ENCODE measurements at regions not wholly inside any gene's neighbourhood (a gene's known extent, or its start where the extent isn't known, plus 50 kb on each side); places are given as distances from the start of the nearest gene placed in this dataset.
"Not testable (repeated sequence)": the region's sequence is repeated elsewhere in the genome, so short reads cannot be mapped to it uniquely, and the experiment has no call there.

DNA sequence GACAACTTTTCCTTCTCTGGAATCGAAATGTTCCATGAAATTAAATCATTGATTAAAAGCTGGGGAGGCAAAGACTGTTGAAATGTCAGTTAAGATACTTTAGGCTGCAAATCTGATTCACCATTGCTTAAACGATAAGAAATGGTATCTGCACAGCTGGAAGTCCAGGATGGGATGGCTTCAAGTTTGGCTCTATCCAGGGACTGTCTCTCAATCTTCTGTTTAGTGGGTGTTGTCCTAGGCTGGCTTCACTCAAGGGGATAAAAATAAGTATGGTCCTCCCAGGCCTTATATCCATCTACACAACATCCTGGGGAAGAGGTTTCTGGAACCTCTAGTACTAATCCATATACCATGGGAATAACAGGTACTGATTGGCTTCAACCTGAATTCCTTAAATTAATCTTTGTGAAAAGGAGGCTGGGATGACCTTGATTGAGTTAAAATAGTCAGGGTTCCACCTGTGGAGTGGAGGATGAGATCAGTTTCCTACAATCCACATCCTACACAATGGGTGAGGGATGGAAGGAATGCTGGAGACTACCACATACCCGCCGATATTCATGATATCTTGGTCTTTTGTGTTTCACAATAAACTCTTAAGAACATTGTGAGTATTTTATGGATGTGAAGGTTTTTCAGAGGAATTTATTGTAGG is 156.0 kb upstream of the L3MBTL4 start:
- DNase-seq, result no peak

DNA sequence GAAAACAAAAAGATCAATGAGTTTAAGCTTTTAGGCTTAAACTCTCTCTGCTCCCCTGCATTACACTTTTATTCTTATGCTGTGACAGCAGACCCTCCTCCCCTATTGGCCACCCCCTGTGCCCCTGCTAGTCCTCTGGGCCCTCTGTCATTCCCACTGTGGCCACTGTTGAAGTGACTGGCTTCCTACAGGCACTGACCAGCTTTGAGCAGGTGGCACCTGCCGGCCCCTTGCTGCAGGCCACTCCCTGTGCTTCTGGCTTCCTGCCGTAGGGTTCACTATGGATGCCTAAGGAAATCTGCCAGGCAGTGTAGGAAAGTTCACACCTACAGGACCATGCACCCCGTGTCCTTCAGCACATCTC is 156.5 kb upstream of the L3MBTL4 start:
- DNase-seq, result no peak

DNA sequence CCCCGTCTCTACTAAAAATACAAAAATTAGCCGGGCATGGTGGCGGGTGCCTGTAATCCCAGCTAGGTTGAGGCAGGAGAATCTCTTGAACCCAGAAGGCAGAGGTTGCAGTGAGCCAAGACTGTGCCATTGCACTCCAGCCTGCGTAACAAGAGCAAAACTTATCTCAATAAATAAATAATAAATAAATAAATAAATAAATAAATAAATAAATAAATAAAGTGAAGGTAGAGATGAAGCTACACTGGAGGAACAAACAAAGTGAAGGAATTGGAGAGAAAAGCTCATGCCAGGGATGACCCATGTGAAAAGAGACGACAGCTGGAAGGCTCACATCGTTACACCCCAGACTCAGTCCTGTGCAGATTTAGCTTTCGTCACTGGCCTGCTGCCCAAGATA is 157.3 kb upstream of the ARHGAP28 start:
- DNase-seq, result not testable (repeated sequence)

DNA sequence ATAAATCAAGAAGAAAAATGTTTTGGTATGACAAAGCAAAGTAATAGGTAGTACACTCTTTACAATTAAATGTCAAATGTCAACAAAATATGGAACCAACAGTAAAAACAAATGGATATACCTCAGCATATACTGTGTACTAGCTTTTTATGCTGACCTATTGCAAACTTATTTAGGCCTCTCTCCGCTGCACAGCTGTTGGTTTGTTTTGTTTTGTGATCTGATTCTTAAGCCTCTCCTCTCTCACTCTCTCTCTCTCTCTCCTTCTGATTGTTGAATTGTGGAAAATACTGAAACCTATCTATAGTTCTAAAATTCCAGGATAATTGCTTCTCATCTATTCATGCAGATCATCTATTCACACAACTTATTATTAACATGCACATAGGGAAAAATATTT is 154.9 kb upstream of the ARHGAP28 start:
- no peak for DNase-seq

DNA sequence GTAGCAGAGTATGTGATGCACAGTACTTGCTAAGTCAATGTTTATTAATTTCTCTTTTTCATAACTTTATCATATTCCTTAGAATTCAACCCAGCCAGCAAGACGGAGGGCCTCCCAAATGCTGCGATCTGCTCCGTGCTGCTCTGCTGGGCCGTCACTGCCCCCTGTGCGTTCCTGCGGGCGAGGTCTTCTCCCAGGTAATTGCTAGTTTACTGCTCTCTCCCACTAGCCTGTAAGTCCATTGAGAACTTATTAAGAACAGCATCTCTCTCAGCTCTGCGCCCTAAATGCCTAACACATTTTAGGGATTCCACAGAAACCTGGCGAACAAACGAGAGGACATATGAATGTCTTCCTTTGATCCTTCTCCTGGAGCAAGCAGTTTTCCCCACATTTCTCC is 153.6 kb upstream of the ARHGAP28 start:
- no peak for DNase-seq

DNA sequence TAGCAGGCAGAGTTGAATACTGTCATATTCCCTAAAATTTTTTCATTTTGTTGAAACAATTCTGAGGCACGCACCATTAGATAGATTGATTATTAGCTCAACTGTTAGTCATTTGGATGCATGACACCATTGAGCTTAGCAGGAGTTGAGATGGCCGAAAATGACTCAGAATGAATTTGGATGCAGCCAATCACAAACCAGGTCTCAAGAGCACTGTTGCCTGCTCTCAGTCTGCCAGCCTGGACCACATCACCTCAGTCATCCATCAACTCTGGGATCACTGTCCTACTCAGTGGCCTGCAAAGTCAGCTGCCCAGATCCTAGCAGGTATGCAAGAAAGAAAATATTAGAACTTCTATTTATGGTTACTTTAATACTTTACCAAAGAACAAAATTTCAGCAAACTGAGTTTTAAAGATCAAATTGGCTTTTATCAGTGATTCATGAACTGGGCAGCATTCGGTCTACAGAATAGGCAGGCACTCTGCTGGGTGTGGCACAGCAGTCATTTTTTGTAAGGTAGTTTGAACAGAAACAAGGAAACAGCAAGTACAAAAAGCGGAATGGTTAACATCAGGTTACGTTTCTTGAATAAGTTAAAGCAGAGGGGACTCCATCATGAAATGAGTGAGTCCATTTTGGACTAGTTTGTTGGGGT is 152.7 kb upstream of the ARHGAP28 start:
- DNase-seq, result no peak

DNA sequence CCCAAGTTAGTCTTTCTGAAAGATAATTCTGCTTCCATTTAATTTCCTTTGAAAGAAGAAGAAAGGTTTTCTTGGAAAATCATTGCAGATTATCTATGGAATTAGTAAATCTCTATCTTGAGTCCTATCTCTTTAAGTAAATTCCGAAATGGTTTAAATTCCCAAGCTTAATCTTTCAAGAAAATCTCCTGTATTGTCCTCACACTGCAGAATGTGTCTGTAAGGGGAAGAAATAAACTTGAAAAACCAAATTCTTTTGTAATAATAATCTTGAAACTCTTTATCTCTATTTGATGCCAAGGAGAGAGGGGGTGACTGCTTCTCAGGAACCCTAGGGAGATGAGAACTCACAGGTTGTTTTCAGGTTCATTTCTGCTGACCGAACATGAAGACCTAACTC is 150.8 kb upstream of the ARHGAP28 start:
- DNase-seq, result no peak

DNA sequence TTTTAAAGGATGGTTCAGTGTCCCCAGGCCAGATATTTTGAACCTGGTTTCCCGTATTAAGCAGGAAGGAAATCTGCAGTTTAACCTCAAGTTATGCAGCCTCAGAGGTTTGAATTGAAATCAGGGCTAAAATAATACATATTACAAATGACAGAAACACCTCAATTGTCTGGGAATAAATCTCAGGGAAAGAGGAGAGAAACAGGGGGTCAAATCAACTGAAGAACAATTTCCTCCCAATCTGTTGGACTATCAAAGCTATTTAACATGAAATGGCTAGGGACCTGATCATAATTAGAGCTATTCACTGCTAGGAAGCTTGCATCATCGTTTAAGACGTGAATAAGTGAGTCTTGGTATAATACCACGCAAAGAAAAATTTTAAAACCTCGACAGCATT is 150.0 kb upstream of the ARHGAP28 start:
- no peak for DNase-seq

DNA sequence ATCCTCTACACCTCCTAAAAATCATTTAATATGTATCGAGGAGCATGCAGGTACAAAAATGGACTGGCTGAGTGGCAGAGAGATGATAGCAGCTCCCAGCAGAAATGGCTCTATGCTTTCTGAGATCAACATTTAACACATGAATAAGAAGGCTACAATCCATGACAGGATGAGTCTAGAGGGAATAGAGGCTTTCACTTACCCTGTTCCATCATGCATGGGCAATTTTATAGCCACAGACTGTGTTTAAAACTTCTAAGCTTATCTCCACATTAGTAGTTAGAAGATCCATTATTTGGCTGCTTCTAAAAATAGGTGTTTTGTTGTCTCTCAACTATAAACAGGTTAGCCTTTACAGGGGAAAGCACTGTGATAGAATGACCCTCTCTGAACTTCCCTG is 149.1 kb upstream of the ARHGAP28 start:
- no peak for DNase-seq

DNA sequence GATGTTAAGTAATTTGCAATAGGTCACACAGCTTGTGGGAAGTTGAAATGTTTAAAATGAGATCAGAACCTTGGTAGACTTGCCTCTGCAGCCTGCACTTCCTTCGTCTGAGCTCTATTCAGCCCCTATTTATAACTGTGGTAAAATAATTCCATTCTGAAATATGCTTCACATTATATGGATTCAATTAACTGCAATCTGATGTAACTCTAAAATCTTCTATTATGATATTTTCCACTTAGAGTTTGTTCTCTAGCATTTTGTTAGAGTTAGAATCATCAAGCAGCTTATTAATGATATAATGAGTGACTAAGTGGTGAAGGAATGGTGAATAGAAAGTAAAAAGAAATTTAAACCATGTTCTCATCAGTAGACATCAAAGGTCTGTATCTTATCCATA is 139.6 kb upstream of the ARHGAP28 start:
- DNase-seq, result no peak

DNA sequence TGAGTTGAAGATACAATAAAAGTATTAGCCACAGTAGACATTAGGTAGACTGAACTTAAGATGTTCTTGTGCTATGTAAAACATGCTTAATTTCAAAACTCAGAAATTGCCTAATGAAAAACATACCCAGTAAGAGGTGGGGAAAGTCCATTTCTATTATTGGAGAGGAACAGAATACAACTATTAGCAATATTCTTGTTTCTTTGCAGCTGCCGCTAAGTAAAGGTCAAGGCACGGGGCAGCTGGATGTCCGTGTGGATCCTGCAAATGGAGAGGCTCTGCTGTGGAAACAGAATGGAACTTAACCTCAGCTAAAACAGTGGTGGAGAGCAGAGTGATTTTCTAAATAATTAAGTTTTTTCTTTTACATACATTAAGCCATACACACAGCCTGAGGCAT is 139.2 kb upstream of the ARHGAP28 start:
- DNase-seq, result no peak

DNA sequence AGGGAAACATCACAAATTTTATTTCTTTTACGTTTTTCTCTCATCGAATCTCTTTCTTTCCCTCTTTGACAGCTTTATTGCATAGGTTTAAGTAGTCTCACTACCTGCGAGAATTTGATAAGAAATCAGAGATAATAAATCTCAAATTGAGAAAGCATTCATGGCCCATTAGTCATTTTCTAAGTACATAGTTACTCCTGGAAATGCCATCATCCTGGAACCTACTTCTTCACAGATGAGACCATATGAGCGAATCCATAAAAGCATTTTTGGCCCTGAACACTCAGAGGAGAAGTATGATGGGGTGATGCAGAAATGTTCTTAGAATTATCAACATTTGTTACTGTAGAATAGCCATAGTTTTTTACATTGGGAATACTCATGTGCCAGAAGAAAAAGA is 138.0 kb upstream of the ARHGAP28 start:
- no peak for DNase-seq

DNA sequence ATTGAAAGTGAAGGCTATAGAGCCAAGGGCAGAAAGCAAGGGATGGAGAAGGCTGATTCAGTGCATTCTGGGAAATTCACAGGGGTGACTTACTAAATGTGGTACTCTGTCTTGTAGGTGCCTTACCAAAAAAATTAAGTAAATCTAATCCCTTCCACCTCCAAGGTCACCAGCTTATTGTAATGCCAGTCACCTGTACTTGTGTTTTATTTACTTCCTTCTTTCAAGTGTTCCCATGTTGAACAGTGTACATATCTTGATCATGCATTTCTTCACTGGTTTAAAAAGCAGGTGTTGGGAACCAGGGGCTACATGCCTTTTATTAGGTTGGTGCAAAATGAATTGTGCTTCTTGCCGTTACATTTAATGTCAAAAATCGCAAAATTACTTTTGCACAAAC is 137.0 kb upstream of the ARHGAP28 start:
- DNase-seq, result no peak

DNA sequence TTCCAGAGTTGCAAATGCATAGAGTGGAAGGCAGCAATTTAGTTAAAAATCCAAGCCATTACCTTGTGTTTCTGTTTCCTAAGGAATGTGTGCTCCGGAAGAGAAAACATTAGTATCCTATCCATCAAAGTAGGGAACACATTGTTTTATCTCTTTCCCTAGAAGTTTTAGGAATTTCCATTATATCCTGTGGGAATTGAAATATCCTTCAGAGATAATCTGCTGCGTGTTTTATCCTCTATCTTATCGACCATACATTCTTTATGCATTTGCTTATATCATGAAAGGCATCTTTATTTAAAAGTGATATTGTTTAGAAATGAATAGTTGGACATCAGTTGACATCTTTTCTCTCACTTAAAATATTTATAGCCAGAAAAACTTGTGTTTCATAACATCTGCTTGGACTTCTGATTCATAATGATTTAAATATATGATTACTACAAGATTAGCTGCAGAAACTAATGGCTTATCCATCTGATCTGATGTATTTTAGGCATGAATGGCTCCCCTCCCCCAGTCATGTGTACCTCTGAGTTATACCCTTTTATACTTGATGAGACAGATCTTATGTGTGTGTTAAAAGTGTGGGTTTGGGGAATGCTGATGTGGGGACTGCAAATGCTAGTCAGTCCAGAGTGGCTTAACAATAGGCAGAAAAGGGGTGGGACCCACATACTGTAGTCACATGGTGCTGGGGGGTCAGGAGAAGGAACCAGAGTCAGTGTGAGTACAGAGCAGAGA is 136.2 kb upstream of the ARHGAP28 start:
- no peak for DNase-seq

DNA sequence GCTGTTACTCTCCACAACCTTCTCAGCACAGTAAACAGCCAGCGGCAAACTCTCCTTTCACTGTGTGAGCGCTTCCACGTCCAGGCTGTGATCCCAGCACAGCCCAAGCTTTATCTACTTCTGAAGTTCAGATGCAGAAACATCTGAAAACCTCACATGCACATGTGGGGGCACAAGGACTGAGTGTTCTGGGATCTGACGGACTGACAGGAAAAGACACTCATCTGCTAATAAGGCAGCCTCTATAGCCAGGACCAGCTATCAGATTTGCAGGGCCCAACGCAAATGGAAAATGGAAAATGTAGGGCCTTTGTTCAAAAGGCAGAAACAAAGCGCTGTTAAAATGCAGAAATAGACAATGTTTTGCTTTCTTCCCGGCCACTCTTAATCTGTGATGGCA is 133.8 kb upstream of the ARHGAP28 start:
- DNase-seq, result no peak

DNA sequence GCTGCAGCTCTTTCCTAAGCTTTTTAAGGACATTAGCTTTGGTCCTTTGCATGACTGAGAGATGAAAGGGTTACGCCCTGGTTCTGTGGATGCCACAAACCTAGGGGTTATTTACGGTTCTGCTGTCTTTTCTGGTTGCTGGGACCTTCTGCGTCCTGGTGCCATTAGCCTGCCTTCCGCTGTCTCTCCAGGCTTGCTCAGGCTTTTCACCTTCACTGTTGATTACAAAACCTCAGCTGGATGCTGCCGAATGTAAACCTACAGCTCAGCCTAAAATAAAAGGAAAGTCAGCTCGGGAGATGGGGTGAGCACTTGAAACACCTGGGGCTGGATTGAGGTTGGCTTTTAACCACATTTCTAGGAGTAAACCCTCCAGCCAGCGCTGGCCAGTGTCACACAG is 130.9 kb upstream of the ARHGAP28 start:
- DNase-seq, result no peak

DNA sequence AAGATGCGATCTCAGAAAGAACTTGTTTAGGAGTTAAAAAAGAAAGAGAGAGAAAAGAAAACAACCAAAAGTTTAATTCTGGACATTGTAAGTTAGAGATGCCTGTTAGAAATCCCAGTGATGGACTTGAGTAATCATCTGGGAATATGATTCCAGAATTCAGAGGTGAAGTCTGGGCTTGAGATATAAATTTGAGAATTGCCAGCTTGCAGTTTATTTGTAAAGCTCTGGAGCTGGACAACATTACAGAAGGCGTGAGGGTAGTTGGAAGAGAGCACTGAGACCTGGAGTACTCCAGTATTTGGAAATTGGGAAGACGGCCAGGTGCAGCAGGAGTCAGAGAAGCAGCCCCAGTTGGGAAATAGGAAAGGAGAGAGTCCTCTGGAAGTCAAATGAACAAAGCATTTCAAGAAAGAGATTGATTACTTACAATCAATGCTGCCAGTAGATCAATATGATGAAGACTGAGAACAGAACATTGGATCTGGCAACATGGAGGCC is 128.8 kb upstream of the ARHGAP28 start:
- no peak for DNase-seq

DNA sequence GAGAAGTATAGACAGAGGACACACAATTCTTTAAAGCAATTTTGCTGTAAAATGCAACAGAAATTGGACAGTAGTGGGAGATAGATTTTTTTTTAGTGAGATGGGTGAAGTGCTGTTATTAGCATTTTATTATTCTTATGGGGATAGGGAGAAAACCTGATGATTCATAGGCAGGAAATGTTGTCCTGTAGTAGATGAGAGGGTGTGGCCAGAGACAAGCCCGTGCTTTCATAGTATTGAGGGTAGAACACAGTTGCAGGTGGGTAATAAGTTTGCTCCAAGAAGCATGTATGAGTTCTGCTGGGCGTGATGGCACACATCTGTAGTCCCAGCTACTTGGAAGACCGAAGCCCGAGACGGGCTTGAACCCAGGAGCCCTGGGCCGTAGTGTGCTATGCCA is 128.3 kb upstream of the ARHGAP28 start:
- DNase-seq, result no peak

DNA sequence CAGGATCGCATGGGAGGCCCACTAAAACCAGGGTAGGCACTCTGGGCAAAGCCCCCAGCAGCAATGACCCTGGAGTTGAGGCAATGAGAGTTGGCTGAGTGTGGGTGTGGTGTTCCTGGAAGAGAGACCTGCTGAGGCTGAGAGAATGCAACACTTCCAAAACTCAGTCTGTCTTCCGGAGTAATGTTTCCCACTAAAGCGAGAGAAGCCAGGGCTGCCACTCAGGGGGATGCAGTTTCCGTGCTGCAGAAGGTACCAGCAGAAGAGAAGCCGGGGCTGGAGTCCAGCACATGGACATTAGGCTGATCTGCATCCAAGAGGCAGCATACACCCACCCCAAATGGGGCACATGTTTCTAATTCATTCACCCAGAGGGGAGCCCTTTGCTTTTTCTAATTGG is 127.2 kb upstream of the ARHGAP28 start:
- no peak for DNase-seq

DNA sequence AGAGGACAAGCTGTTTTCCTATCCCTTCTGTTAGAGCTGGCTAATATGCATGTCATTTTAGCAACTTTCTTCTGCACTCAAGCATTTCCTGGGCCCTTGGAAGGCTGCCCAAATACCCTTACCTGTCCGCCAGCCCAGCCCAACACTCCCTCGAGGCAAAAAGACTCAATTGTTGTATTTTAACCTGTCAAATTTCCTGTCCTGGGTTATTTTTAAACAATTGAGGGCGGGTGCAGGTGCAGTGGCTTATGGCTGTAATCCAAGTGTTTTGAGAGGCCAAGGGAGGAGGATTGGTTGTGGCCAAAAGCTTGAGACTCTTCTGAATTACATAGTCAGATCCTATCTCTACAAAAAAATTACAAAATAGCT is 125.0 kb upstream of the ARHGAP28 start:
- DNase-seq, result no peak

DNA sequence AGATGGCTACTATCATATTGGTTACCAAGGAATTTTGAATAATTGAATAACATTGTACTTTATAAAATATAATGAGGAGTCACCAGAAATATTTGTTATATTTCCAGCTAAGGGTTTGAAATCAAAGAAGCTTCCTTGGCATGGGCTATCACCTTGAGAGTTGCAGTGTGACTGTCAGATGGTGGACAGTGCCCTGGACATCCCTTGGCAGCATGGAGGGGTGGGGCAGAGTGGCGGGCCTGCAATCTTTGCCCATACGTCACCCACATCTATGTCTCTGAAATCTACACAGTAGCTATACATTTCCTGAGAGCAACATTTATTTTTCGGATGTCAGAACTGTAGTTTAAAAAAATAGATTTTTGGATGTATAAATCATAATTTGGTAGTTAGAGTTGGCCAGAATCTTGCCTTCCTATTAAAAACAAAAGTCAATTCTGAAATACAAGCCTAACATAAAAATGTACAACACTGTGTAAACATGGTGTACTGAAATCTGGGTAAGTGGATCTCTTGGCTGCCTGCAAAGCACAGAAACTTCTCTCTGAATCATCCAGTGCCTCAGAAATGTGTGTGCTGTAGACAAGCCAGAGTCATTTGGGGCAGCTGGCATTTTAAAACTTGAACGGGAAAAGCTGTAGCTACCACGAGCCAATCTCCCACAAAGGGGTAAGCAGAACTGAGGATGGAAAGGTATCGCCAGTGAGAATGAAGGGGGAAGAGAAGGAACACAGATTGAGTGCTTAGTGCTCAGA is 124.2 kb upstream of the ARHGAP28 start:
- DNase-seq, result no peak

DNA sequence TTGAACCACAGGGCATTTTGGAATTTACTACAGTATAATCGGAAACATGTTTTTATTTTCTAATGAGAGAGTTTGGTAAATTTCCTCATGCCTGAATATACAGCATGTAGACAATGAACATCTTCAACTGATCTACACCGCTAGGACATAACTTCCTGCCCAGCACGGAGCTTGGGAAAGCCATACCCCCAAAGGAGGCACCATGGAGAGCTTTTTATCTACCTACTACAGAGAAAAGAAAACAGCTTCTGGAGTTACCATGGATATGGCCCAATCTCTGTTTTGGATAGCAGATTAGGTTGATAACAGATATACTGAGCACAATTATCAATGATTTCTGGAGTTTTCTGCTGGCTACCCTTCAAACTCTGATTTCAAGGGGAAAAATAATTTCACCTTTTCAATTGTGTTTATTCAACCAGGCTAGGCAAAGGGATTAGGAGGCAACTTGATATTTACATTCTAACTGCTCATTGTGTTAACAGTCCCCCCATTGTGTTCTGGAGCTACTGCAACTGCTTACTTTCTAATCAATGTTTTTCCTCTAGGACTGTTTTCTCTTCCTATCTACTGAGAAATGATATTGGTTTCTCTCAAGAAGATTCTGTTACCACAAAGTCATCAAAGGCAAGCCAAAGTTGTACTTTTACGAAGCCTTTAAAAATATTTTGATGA is 123.0 kb upstream of the ARHGAP28 start:
- DNase-seq, result no peak

All from renal pelvis (tissue), 1 donor.